ENCODE measurements at regions not wholly inside any gene's neighbourhood (a gene's known extent, or its start where the extent isn't known, plus 50 kb on each side); places are given as distances from the start of the nearest gene placed in this dataset.

GRCh38 chr6:144899161-144899560 is 614.0 kb downstream of the UTRN start:
- intact Hi-C loops (cut with DNase I): no loop called here
- no peaks in the 10 kb centered on the region for H3K27me3 ChIP-seq
- H3K36me3 ChIP-seq: no peaks in the 10 kb centered on the region
- no peak overlapping the region for H3K27ac ChIP-seq
- TF ChIP-seq, protein P1, sequence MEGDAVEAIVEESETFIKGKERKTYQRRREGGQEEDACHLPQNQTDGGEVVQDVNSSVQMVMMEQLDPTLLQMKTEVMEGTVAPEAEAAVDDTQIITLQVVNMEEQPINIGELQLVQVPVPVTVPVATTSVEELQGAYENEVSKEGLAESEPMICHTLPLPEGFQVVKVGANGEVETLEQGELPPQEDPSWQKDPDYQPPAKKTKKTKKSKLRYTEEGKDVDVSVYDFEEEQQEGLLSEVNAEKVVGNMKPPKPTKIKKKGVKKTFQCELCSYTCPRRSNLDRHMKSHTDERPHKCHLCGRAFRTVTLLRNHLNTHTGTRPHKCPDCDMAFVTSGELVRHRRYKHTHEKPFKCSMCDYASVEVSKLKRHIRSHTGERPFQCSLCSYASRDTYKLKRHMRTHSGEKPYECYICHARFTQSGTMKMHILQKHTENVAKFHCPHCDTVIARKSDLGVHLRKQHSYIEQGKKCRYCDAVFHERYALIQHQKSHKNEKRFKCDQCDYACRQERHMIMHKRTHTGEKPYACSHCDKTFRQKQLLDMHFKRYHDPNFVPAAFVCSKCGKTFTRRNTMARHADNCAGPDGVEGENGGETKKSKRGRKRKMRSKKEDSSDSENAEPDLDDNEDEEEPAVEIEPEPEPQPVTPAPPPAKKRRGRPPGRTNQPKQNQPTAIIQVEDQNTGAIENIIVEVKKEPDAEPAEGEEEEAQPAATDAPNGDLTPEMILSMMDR (IDR thresholded peaks at IDR 0.05): no peak
- H3K4me1 ChIP-seq: no peaks in the 10 kb centered on the region
- DNase-seq: no peak
- H3K9ac ChIP-seq (ENCODE audit: low read depth in 2 of 2, low read length in 2 of 2): no peak overlapping the region
- no peak overlapping the region for H3K4me3 ChIP-seq
- H3K9me3 ChIP-seq: no peaks in the 10 kb centered on the region

DNA sequence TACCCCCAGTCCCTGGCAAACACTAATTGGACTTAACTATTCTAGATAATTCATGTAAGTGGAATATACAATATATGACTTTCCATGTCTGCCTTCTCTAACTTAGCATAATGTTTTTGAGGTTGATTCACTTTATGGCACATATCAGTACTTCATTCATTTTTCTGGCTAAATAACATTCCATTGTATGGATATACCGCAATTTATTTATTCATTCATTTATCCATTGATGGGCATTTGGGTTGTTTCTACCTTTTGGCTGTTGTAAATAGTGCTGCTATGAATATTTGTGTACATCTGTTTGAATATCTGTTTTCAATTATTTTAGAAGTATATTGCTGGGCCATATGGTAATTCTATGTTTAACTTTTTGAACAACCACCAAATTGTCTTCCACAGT is 616.3 kb downstream of the UTRN start:
- TF ChIP-seq, protein P1 (IDR thresholded peaks at IDR 0.05): no peak
- no peak for DNase-seq
- Histone ChIP-seq H3K27me3 (no peaks in the 10 kb centered on the region), H3K9ac (ENCODE audit: low read depth in 2 of 2, low read length in 2 of 2) (no peak overlapping the region), H3K27ac (no peak overlapping the region), H3K4me3 (no peak overlapping the region), H3K4me1 (no peaks in the 10 kb centered on the region), H3K36me3 (no peaks in the 10 kb centered on the region), H3K9me3 (no peaks in the 10 kb centered on the region)
- intact Hi-C loops (cut with DNase I): no loop called here

GRCh38 chr6:144908004-144908403 is 622.9 kb downstream of the UTRN start:
- intact Hi-C loops (cut with DNase I): no loop called here
- Histone ChIP-seq H3K27me3 (no peaks in the 10 kb centered on the region), H3K4me3 (no peak overlapping the region), H3K36me3 (no peaks in the 10 kb centered on the region), H3K9me3 (no peaks in the 10 kb centered on the region), H3K9ac (ENCODE audit: low read depth in 2 of 2, low read length in 2 of 2) (no peak overlapping the region), H3K4me1 (no peaks in the 10 kb centered on the region), H3K27ac (no peak overlapping the region)
- TF ChIP-seq, protein P1 (IDR thresholded peaks at IDR 0.05): no peak
- DNase-seq: no peak

- intact Hi-C loops (cut with DNase I): no loop called here
- H3K9ac ChIP-seq (ENCODE audit: low read depth in 2 of 2, low read length in 2 of 2): no peak overlapping the region
These were observed 624.7 kb downstream of the UTRN start for GRCh38 chr6:144909753-144910285.

DNA sequence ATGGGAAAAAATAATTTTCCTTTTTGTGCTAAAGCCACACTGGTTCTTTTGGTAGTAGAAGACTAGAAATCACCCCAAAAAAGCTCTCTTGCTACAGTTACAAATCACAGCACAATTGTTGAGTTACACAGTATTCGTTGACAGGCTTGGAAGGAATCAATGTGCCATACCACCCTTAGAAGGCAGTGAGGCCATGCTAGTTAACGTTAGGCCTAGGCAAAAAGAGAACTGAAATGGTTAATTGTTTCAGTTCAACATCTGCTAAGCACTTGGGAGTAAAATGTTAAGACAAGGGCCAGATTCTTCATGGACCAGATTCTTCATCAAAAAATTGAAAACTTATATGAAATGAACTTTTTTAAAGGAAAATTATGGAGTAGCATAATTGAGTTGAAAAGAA is 626.2 kb downstream of the UTRN start:
- no peak overlapping the region for H3K27ac ChIP-seq
- H3K36me3 ChIP-seq: no peaks in the 10 kb centered on the region
- no peak overlapping the region for H3K4me3 ChIP-seq
- H3K4me1 ChIP-seq: no peaks in the 10 kb centered on the region
- no peaks in the 10 kb centered on the region for H3K27me3 ChIP-seq
- no peak for DNase-seq
- TF ChIP-seq, protein P1 (IDR thresholded peaks at IDR 0.05): no peak
- H3K9ac ChIP-seq (ENCODE audit: low read depth in 2 of 2, low read length in 2 of 2): no peak overlapping the region
- intact Hi-C loops (cut with DNase I): no loop called here
- H3K9me3 ChIP-seq: no peaks in the 10 kb centered on the region

More at GRCh38 chr6:144909753-144910285, 624.7 kb downstream of the UTRN start:
- Histone ChIP-seq H3K9me3 (no peaks in the 10 kb centered on the region), H3K4me1 (no peaks in the 10 kb centered on the region), H3K4me3 (no peak overlapping the region), H3K27ac (no peak overlapping the region), H3K36me3 (no peaks in the 10 kb centered on the region), H3K27me3 (no peaks in the 10 kb centered on the region)
- TF ChIP-seq, protein P1 (IDR thresholded peaks at IDR 0.05): no peak
- no peak for DNase-seq
